HG03175 (cell line): ENCODE measurements at regions not wholly inside any gene's neighbourhood (a gene's known extent, or its start where the extent isn't known, plus 50 kb on each side); places are given as distances from the start of the nearest gene placed in this dataset.

Source experiments
- ATAC-seq: cut with Tn5 transposase; IDR thresholded peaks from one replicate; pipeline ENCODE4 v1.9.1; 2021; ENCODE audit warnings: mild to moderate bottlenecking, moderate library complexity; ENCODE audit not compliant: unreplicated experiment

DNA sequence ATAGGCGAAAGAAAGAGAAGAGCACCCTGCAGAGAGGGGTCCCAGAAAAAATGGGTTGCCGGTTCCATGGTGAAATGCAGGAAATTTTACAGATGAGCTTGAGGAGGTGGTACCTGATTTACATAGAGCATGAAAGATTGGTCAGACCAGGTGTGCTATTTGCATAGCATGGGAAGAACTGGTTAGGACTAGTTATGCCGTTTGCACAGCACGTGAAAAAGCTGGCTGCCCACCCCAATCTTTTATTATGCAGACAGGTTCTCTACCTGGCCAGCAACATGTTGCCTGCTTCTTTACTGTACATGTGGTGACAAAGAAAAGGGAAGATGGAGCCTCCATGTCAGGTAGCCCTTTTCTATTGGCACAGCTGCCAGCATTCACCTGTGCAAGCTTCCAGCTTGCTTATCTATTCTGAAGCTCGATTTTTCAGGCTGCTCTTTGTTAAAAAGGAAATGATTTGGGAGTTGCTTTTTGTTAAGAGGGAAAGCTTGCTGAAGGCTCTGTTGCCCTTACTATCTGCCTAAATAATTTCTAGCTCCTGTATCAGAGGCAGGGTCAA is 62.9 kb upstream of the ELK3 start:
- no peak for ATAC-seq

DNA sequence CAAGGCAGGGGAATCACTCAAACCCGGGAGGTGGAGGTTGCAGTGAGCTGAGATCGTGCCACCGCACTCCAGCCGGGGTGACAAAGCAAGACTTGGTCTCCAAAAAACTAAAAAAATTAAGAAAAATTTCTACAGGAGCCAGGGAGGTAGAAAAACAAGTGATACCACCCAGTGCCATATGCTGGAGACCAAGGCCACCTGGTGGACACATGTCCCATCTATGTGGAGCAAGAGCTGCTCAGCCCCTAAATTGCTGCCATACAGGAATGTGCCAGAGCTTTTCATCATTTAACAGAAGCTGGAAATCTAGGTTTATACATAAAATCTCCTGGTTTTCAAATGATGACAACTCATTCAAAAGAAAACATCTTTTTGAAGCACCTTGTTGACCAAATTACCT is 61.4 kb upstream of the ELK3 start:
- no peak for ATAC-seq

DNA sequence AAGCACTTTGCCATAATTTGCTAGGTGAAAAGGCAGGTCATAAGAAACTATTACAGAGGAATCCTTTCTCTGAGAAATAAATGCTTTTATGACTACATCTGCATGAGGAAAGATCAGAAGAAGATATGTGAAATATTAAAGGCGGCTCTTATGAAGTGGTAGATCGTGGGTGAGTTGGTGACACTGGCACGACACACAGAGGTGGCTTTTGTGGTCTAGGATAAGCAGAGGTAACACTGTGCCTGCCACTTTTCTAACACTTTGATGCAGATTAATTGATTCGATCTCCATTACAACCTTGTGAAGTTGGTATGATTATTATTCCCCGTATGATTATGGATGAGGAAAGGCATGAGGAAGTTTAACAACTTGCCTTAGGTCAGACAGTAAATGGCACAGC is 60.0 kb upstream of the ELK3 start:
- no peak for ATAC-seq

DNA sequence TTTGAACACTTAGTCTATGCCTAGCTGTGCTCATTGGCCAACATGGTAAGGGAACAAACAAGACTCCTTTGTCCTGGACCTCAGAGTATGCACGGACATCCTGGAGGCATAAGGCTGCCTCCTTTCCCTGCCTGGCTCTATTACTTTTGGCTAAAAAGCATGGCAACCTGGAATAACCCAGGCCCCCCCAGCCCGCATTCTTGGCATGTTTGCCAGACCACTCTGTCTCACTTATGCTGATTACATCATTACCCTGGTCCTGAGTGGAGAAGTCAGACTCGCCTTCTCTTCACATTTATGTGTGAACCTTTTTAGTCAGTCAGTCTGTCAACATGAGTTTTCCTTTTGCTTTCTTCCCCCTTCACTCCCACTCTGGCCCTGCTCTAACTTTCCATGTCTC is 58.0 kb upstream of the ELK3 start:
- no peak for ATAC-seq

DNA sequence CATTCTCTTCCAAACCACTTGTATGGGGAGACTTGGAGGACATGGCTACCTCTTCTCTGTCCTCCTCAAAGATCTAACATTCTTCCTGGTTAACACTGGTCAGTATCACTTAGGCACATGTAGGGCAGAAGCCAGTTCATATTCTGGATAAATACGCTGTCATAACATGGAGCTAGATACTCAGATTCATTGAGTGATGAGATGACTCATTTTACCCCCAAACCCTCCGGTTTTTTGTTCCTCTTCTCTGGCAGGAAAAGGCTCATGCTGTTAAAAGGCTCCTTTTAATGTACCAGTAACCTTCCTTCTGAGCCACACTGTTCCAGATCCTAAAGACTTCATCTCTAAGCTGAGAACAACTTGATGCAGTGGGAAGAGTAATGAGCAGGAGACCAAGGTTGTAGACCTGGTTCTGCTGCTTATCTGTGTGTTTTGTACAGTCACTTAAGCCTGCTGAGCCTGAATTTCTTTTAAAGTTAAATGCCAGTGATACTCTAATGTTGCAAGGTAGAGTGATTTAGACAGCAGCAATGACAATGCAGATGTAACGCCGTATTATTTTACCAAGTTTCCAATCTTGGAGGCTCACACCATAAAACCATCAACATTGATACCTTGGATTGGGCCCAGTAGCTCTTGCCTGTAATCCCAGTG is 57.3 kb upstream of the ELK3 start:
- ATAC-seq = no peak

DNA sequence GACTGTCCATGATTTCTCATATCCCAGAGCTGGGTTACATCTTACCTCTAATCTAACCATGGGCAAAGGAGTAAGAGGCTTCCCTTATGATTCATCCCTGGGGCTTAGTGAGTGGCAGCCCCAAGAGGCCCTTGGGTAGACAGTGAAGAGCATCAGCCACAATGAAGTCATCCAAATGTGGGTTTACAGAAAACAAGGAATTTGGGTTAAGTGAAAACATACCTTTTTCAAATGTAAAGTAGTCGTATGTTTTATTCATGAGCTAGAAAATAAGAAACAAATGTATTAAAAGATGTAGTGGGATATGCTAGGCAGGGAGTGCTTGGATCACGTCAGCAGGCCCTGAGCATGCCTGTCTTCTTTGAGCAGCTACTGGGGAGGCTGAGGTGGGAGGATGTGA is 54.0 kb upstream of the ELK3 start:
- ATAC-seq = no peak

DNA sequence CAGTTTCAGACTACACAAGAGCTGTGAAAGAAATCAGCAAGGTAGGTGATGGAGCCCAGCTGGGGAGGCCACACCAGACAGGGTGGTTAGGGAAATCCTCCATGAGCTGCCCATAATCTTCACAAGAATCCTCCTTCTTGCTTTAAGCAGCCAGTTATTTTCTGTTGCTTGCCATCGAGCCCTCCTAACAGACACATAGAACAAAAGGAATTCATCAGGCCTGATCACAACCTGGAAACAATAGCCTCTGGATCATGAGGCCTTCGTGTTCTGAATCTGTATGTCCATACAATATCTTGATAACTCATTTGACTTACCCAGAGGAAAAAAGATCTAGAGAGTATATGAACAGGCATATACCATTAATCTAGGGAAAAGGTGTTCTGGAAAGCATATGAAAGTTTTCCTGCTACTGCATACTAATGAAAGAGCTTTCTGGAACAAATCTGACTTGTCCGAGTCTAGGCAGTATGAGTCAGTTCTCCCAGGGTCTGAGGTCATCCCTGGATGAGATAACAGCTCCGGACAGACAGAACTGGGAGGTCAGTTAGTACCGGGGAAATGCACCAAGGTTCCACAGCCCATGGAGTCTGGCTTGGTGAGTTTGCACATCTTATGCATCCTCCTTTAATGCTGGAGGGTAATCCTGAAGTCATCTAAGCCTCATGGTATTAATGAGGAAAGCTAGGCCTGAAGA is 52.8 kb upstream of the ELK3 start:
- no peak for ATAC-seq

DNA sequence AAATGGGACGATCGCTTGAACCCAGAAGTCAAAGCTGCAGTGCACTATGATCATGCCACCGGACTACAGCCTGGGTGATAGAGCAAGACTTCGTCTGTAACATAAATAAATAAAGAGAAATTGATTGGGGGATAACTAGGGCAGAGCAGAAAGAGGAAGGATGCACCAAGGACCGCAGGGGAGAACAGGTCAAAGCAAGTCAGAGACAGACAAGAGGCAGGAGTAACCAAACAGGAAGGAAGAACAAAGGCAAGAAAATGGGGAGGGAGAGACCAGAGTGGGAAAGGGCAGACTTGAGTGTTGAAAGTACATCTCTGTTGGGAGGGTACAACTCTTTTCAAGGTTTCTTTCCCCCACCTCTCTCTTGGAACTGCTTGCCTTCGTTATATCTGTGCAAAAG is 50.8 kb upstream of the ELK3 start:
- peak; percentile 49 for ATAC-seq

DNA sequence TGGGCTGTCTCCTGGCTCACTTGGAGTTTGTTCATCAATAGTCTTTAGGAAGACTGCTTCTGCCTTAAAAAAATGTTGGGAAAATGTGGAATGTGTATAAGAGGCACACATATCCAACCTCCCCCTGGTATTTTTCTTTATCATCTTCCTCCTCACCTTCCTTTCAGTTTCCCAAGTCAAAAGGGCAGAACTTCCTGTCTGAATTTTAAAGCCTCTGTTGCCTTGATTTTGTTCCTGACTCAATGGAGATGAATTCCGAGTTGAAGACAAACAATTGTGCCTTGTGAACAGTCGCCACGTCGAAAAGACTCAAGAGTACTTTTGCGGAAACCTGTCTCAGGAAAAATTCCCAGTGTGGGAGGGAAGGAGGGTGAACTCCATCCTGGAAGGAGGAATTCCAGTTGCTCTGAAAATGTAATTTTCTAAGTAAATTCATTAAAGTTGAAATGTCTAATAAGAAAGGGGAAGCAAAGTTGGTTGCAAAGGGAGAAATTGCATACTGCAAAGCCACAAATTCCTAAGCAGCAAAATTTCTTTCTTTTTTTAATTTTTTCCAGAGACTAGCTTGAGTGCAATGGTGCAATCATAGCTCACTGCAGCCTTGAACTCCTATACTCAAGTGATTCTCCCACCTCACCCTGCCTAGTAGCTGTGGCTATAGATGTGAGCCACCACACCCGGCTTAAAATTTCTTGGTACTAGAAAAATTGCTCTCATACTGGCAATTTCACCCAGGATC is 50.2 kb upstream of the ELK3 start:
- no peak for ATAC-seq
